Prostate gland (tissue), 2 donors: ENCODE measurements at regions not wholly inside any gene's neighbourhood (a gene's known extent, or its start where the extent isn't known, plus 50 kb on each side); places are given as distances from the start of the nearest gene placed in this dataset.
A peak's percentile ranks its signal among the peaks of the same experiment; 100 is the strongest.
"Not testable (repeated sequence)": the region's sequence is repeated elsewhere in the genome, so short reads cannot be mapped to it uniquely, and the experiment has no call there.

ENCODE experiments used
- DNase-seq: peaks from one replicate; pipeline ENCODE4 v3.0.0-alpha.2; 2019; ENCODE audit warnings: low spot score
- H3K27ac ChIP-seq, 2 donors: fragments of 200-600 bp; sonication (generic); 2 replicates each; pipeline ENCODE4 v1.5.1; 2017 to 2019
- H3K27me3 ChIP-seq: fragments of 200-600 bp; sonication (generic); replicated peaks from 2 replicates; pipeline ENCODE4 v1.5.1; 2019; ENCODE audit not compliant: insufficient read depth
- H3K36me3 ChIP-seq, 2 donors: fragments of 200-600 bp; sonication (generic); 1 replicate in 1 of 2; 2 replicates in 1 of 2; pipeline versions ENCODE4 v1.5.1 to v1.8.1; 2017 to 2019
- H3K4me1 ChIP-seq: fragments of 200-600 bp; sonication (generic); replicated peaks from 2 replicates; pipeline ENCODE4 v1.5.1; 2019
- H3K4me3 ChIP-seq, 2 donors: fragments of 200-600 bp; sonication (generic); 2 replicates each; pipeline ENCODE4 v1.5.1; 2017 to 2019
- H3K9me3 ChIP-seq: fragments of 200-600 bp; sonication (generic); 2 replicates; pipeline ENCODE4 v1.5.1; 2017
- CTCF ChIP-seq, 4 experiments: fragments of 200-600 bp in 2 of 4; fragments of 450-650 bp in 2 of 4; sonication (generic) in 2 of 4; IDR thresholded peaks; 1 replicate in 3 of 4; 2 replicates in 1 of 4; pipeline ENCODE4 v1.5.1; 2016 to 2019; ENCODE audit warnings: antibody characterized with exemption in 4 of 4, mild to moderate bottlenecking in 2 of 4, moderate library complexity in 2 of 4
- POLR2A ChIP-seq: fragments of 450-650 bp; IDR thresholded peaks from one replicate; pipeline ENCODE4 v1.6.1; 2016; ENCODE audit warnings: antibody characterized with exemption, mild to moderate bottlenecking
- POLR2AphosphoS5 ChIP-seq: sonication (generic); formaldehyde crosslinking; IDR thresholded peaks from one replicate; pipeline ENCODE4 v1.6.1; 2017; ENCODE audit warnings: antibody characterized with exemption
- WGBS: methylation state at CpG from one replicate; pipeline ENCODE4 v1.1.5; 2018; 5-methylcytosine and 5-hydroxymethylcytosine counted together
- intact Hi-C: fragments of 100-400 bp; cut with DNase I; formaldehyde crosslinking; loops from one replicate; pipeline ENCODE4 v1.14.2; 2022

DNA sequence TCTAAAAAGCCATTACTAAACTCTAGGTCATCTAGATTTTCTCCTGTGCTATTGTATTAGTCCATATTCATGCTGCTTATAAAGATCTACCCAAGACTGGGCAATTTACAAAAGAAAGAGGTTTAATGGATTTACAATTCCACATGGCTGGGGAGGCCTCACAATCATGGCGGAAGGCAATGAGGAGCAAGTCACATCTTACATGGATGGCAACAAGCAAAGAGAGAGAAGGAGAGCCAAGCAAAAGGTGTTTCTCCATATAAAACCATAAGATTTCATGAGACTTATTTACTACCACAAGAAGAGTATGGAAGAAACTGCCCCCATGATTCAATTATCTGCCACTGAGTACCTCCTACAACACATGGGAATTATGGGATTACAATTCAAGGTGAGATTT is 69.6 kb upstream of the CCDC6 start:
- H3K27me3 ChIP-seq, H3K36me3 ChIP-seq, DNase-seq, H3K4me1 ChIP-seq, H3K4me3 ChIP-seq, intact Hi-C loops, H3K9me3 ChIP-seq, H3K27ac ChIP-seq: not testable (repeated sequence)
- 100% methylated on average over 1 of the region's 1 CpG for WGBS

GRCh38 chr10:59971915-59972314 is 65.6 kb upstream of the CCDC6 start:
- DNase-seq = peak; percentile 16
- no peaks in the 10 kb centered on the region for H3K27me3 ChIP-seq
- intact Hi-C loops = no loop called here
- WGBS = 13% methylated on average over 1 of the region's 1 CpG
- H3K36me3 ChIP-seq = no peaks in the 10 kb centered on the region
- H3K4me1 ChIP-seq = no peaks in the 10 kb centered on the region
- TF ChIP-seq POLR2A = no peak
- no peak for TF ChIP-seq CTCF (IDR thresholded peaks at IDR 0.05)
- TF ChIP-seq POLR2AphosphoS5 = no peak
- no peak overlapping the region for H3K4me3 ChIP-seq
- H3K27ac ChIP-seq = no peak overlapping the region
- H3K9me3 ChIP-seq = no peaks in the 10 kb centered on the region

DNA sequence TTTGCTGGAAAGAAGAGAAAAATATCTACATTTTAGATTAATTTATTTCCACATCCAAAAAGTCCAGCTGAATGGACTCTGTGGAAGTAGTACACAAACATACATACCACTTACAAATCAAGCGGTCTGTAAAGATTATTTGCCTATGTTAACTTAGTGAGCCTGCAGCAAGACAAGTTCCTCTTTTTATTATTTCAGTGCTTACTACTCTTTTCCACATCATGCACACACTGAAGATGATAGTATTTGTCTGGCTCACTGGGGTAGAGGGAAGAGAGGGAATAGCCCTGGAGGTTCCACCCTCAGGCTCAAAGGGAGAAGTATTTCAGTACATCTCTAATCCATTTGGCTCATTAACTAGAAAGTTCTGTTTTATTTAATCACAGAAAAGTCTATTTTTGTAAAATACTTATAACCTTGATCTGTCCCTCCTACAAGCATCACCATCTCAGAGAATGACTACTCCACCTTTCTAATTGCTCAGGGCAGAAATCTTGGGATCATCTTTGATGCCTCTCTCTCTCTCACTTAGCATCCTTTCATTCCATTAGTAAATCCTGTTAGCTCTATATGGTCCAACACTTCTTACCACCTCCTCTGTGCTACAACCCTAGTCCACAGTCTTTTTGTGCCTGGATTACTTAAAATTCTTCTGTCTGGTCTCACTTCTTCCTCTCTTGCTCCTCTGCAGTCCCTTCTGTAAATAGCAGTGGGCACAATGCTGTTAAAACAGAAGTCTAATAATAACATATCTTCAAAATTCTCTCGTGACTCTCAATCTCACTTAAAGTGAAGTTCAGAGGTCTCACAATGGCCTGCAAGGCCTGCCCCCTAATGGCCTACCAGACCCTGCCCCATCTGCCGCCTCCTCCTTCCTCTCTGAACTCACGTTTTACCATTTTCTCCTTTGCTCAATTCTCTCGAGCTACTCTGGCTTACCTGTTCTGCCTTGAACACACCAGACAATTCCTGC is 64.3 kb upstream of the CCDC6 start:
- Histone ChIP-seq H3K4me1 (no peaks in the 10 kb centered on the region), H3K27ac (no peak overlapping the region), H3K4me3 (no peak overlapping the region), H3K27me3 (no peaks in the 10 kb centered on the region), H3K36me3 (no peaks in the 10 kb centered on the region), H3K9me3 (no peaks in the 10 kb centered on the region)
- no peak for DNase-seq
- no peak for TF ChIP-seq CTCF (IDR thresholded peaks at IDR 0.05)
- TF ChIP-seq POLR2A = no peak
- no peak for TF ChIP-seq POLR2AphosphoS5
- intact Hi-C loops = no loop called here
- WGBS = 80% methylated on average over 5 of the region's 5 CpGs

- Histone ChIP-seq H3K4me3 (no peak overlapping the region), H3K27ac (no peak overlapping the region), H3K9me3 (no peaks in the 10 kb centered on the region), H3K27me3 (no peaks in the 10 kb centered on the region), H3K36me3 (no peaks in the 10 kb centered on the region), H3K4me1 (no peaks in the 10 kb centered on the region)
- intact Hi-C loops = no loop called here
- peak; percentile 45 for DNase-seq
- TF ChIP-seq POLR2AphosphoS5 (no peak), POLR2A (no peak), CTCF (IDR thresholded peaks at IDR 0.05) (no peak)
- WGBS = 55% methylated on average over 2 of the region's 2 CpGs
Observed at GRCh38 chr10:59968705-59969104, 62.3 kb upstream of the CCDC6 start.

DNA sequence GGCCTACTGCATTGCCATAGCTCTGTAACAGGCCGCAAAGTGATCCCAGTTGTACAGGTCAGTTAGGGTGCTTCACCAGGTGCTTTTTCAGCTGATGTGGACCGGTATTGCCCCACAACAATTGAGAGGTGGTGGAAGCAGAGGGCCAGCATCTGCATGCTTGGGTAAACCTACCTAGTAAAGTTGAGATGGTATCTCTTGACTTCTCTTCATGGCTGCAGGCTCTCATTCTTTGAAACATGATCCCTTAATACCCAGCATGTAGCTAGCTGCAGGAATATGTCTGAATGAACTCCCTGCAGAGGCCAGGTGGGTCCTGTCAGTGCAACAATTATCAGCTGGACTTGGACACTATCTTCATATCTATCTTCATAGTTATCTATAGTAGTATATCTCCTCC is 60.7 kb upstream of the CCDC6 start:
- intact Hi-C loops = no loop called here
- Histone ChIP-seq H3K4me3 (no peak overlapping the region), H3K27me3 (no peaks in the 10 kb centered on the region), H3K27ac (no peak overlapping the region), H3K9me3 (no peaks in the 10 kb centered on the region), H3K36me3 (no peaks in the 10 kb centered on the region), H3K4me1 (no peaks in the 10 kb centered on the region)
- TF ChIP-seq POLR2AphosphoS5 (no peak), POLR2A (no peak)
- WGBS = 41% methylated on average over 2 of the region's 2 CpGs
- DNase-seq = peak; percentile 35
